D721Med (cell line): ENCODE measurements at regions not wholly inside any gene's neighbourhood (a gene's known extent, or its start where the extent isn't known, plus 50 kb on each side); places are given as distances from the start of the nearest gene placed in this dataset.
A peak's percentile ranks its signal among the peaks of the same experiment; 100 is the strongest.

Experiments
- DNase-seq: peaks from one replicate; pipeline ENCODE4 v3.0.0; 2011; ENCODE audit warnings: low spot score; ENCODE audit not compliant: insufficient read length
- FAIRE-seq: peaks from 2 replicates; lab custom pipeline; 2011; peaks lifted over from hg19 to GRCh38; lab: Jason Lieb, UNC
- CTCF ChIP-seq: IDR thresholded peaks from 2 replicates; pipeline ENCODE4 v1.5.1; 2012; ENCODE audit warnings: mild to moderate bottlenecking, control low read depth; ENCODE audit not compliant: insufficient read depth; ENCODE audit errors: missing control alignments

GRCh38 chr4:66923081-66923865, 622.0 kb downstream of the CENPC start:
- DNase-seq (no peak), FAIRE-seq (no peak)
- no peak for TF ChIP-seq CTCF

- DNase-seq (no peak), FAIRE-seq (no peak)
- no peak for TF ChIP-seq CTCF
Observed at GRCh38 chr4:66921433-66921832, 623.9 kb downstream of the CENPC start.

GRCh38 chr4:66920514-66920913, 624.8 kb downstream of the CENPC start:
- no peak for DNase-seq
- no peak for TF ChIP-seq CTCF
- no peak for FAIRE-seq

- DNase-seq (no peak), FAIRE-seq (no peak)
- no peak for TF ChIP-seq CTCF
Observed at GRCh38 chr4:66911880-66912279, 633.4 kb downstream of the CENPC start.

- DNase-seq, result no peak
- peak; percentile 96 for FAIRE-seq
Observed at GRCh38 chr4:66906314-66906713, 639.0 kb downstream of the CENPC start.

GRCh38 chr4:66899422-66900065, 645.8 kb downstream of the CENPC start:
- TF ChIP-seq CTCF, result no peak
- DNase-seq (no peak), FAIRE-seq (no peak)

More at GRCh38 chr4:66906314-66906713, 639.0 kb downstream of the CENPC start:
- no peak for TF ChIP-seq CTCF

GRCh38 chr4:66893807-66894206, 651.5 kb downstream of the CENPC start:
- DNase-seq (no peak), FAIRE-seq (no peak)
- TF ChIP-seq CTCF, result no peak
